IMR-90 (cell line): ENCODE measurements at regions not wholly inside any gene's neighbourhood (a gene's known extent, or its start where the extent isn't known, plus 50 kb on each side); places are given as distances from the start of the nearest gene placed in this dataset.

Source experiments
- ATAC-seq: fragments of 200-7000 bp; cut with Tn5 transposase; 2 replicates; pipeline ENCODE4 v1.9.1; 2020; ENCODE audit warnings: low read depth, mild to moderate bottlenecking, moderate library complexity
- BruUV-seq: library from RNA; stranded (reverse); fragments of 400-500 nt; replicated peaks from 2 replicates; lab custom pipeline; 2021; lab: Mats Ljungman, UMichigan
- CTCF ChIA-PET: fragments of 300-600 bp; formaldehyde crosslinking; extraction: SDS; loops from one replicate; lab custom pipeline; 2021; ENCODE audit warnings: antibody characterized with exemption; lab: Yijun Ruan, JAX
- POLR2A ChIA-PET: fragments of 300-600 bp; sonication (Branson Sonifier 250); formaldehyde crosslinking; loops from one replicate; lab custom pipeline; 2022; ENCODE audit warnings: antibody characterized with exemption; ENCODE audit not compliant: unreplicated experiment; lab: Charles Lee
- DNase-seq: peaks from one replicate; pipeline ENCODE4 v3.0.0; 2013
- H2AFZ ChIP-seq: replicated peaks from 2 replicates; pipeline ENCODE3; 2013; ENCODE audit warnings: low read length, mild to moderate bottlenecking; ENCODE audit not compliant: poor library complexity
- H2AK5ac ChIP-seq: 2 replicates; pipeline ENCODE4 v1.6.1; 2013; ENCODE audit warnings: low read depth, low read length, inconsistent platforms
- H2AK9ac ChIP-seq: replicated peaks from 2 replicates; pipeline ENCODE3; 2013; ENCODE audit warnings: mild to moderate bottlenecking, low read depth, low read length, moderate library complexity; ENCODE audit not compliant: poor library complexity
- H2BK120ac ChIP-seq: 2 replicates; pipeline ENCODE4 v1.6.1; 2013; ENCODE audit warnings: low read depth, low read length, inconsistent platforms
- H2BK15ac ChIP-seq: 3 replicates; pipeline ENCODE4 v1.6.1; 2013; ENCODE audit warnings: low read depth, low read length, inconsistent platforms
- H2BK20ac ChIP-seq: 2 replicates; pipeline ENCODE4 v1.6.1; 2013; ENCODE audit warnings: low read depth, mild to moderate bottlenecking, inconsistent platforms, low read length, moderate library complexity
- H2BK5ac ChIP-seq: 2 replicates; pipeline ENCODE4 v1.6.1; 2013; ENCODE audit warnings: mild to moderate bottlenecking, low read depth, low read length, inconsistent platforms; ENCODE audit not compliant: poor library complexity, severe bottlenecking
- H3K14ac ChIP-seq: replicated peaks from 2 replicates; pipeline ENCODE4 v1.6.1; 2013; ENCODE audit warnings: low read depth, low read length, inconsistent platforms
- H3K18ac ChIP-seq: 2 replicates; pipeline ENCODE4 v1.6.1; 2013; ENCODE audit warnings: low read depth, low read length, control low read depth
- H3K23ac ChIP-seq: 2 replicates; pipeline ENCODE4 v1.6.1; 2013; ENCODE audit warnings: low read depth, low read length, inconsistent platforms
- H3K27ac ChIP-seq: 2 replicates; pipeline ENCODE4 v1.5.1; 2013; ENCODE audit warnings: mild to moderate bottlenecking, control low read depth, low read length; ENCODE audit not compliant: insufficient read depth
- H3K27me3 ChIP-seq: 2 replicates; pipeline ENCODE4 v1.6.1; 2013; ENCODE audit warnings: low read length; ENCODE audit not compliant: control insufficient read depth, insufficient read depth
- H3K36me3 ChIP-seq: 2 replicates; pipeline ENCODE4 v1.6.1; 2013; ENCODE audit warnings: low read length, mixed read lengths; ENCODE audit not compliant: control insufficient read depth, insufficient read depth
- H3K4ac ChIP-seq: 2 replicates; pipeline ENCODE4 v1.6.1; 2013; ENCODE audit warnings: low read depth, low read length, inconsistent platforms
- H3K4me1 ChIP-seq: 2 replicates; pipeline ENCODE4 v1.6.1; 2013; ENCODE audit warnings: low read length, mixed read lengths; ENCODE audit not compliant: control insufficient read depth, insufficient read depth
- H3K4me2 ChIP-seq: 2 replicates; pipeline ENCODE4 v1.6.1; 2013; ENCODE audit warnings: low read depth, mild to moderate bottlenecking, control low read depth, low read length, moderate library complexity
- H3K4me3 ChIP-seq: 2 replicates; pipeline ENCODE4 v1.5.1; 2013; ENCODE audit warnings: low read depth, mild to moderate bottlenecking, control low read depth, low read length, moderate library complexity; ENCODE audit not compliant: insufficient read depth
- H3K56ac ChIP-seq: 2 replicates; pipeline ENCODE4 v1.6.1; 2013; ENCODE audit warnings: low read length, inconsistent platforms; ENCODE audit not compliant: insufficient read depth; ENCODE audit errors: extremely low read depth
- H3K79me1 ChIP-seq, 2 experiments: 2 replicates each; pipeline ENCODE4 v1.6.1; 2013; ENCODE audit warnings: low read length in 2 of 2, inconsistent platforms in 1 of 2, low read depth in 1 of 2
- H3K9ac ChIP-seq: 2 replicates; pipeline ENCODE4 v1.6.1; 2013; ENCODE audit warnings: low read depth, low read length, control low read depth
- H3K9me1 ChIP-seq: 2 replicates; pipeline ENCODE4 v1.6.1; 2013; ENCODE audit warnings: low read length, inconsistent platforms; ENCODE audit not compliant: insufficient read depth
- H3K9me3 ChIP-seq: 2 replicates; pipeline ENCODE4 v1.6.1; 2013; ENCODE audit warnings: low read length; ENCODE audit not compliant: control insufficient read depth, insufficient read depth
- H4K20me1 ChIP-seq: 2 replicates; pipeline ENCODE4 v1.6.1; 2013; ENCODE audit warnings: low read length, inconsistent platforms; ENCODE audit not compliant: insufficient read depth
- H4K5ac ChIP-seq: 2 replicates; pipeline ENCODE4 v1.6.1; 2013; ENCODE audit warnings: mild to moderate bottlenecking, low read depth, low read length, control low read depth
- H4K8ac ChIP-seq, 2 experiments: 2 replicates each; pipeline ENCODE4 v1.6.1; 2013; ENCODE audit warnings: low read depth in 2 of 2, low read length in 2 of 2, control low read depth in 1 of 2, inconsistent platforms in 1 of 2
- H4K91ac ChIP-seq: 2 replicates; pipeline ENCODE4 v1.6.1; 2013; ENCODE audit warnings: low read depth, low read length, inconsistent platforms; ENCODE audit not compliant: insufficient read depth
- BHLHE40 ChIP-seq: fragments of 150-350 bp; IDR thresholded peaks from 2 replicates; pipeline ENCODE4 v1.6.1; 2016; ENCODE audit warnings: mild to moderate bottlenecking, low read depth, low read length
- CEBPB ChIP-seq: IDR thresholded peaks from 2 replicates; pipeline ENCODE4 v1.6.1; 2012; ENCODE audit warnings: low read depth, low read length, improper control_type of control experiment
- FOS ChIP-seq: fragments of 150-350 bp; IDR thresholded peaks from 2 replicates; pipeline ENCODE4 v1.6.1; 2016; ENCODE audit warnings: low read depth, low read length
- MAFK ChIP-seq: IDR thresholded peaks from 2 replicates; pipeline ENCODE4 v1.6.1; 2012; ENCODE audit warnings: low read depth, low read length, improper control_type of control experiment
- MAZ ChIP-seq: IDR thresholded peaks from 2 replicates; pipeline ENCODE4 v1.6.1; 2012; ENCODE audit warnings: low read depth, mild to moderate bottlenecking, low read length, improper control_type of control experiment, moderate library complexity, borderline replicate concordance
- NFE2L2 ChIP-seq: fragments of 150-350 bp; IDR thresholded peaks from 2 replicates; pipeline ENCODE4 v1.6.1; 2016; ENCODE audit warnings: low read depth, mild to moderate bottlenecking, low read length
- POLR2A ChIP-seq: IDR thresholded peaks from 2 replicates; pipeline ENCODE4 v1.6.1; 2012; ENCODE audit warnings: mild to moderate bottlenecking, low read depth, low read length
- RAD21 ChIP-seq: IDR thresholded peaks from 2 replicates; pipeline ENCODE4 v1.6.1; 2012; ENCODE audit warnings: low read length, improper control_type of control experiment
- RCOR1 ChIP-seq: IDR thresholded peaks from 2 replicates; pipeline ENCODE4 v1.6.1; 2012; ENCODE audit warnings: mild to moderate bottlenecking, low read length, improper control_type of control experiment; ENCODE audit not compliant: insufficient replicate concordance
- RFX5 ChIP-seq: IDR thresholded peaks from 2 replicates; pipeline ENCODE4 v1.8.0; 2012; ENCODE audit warnings: low read depth, mild to moderate bottlenecking, low read length, moderate library complexity
- SMC3 ChIP-seq: fragments of 150-350 bp; IDR thresholded peaks from 2 replicates; pipeline ENCODE4 v1.6.1; 2016; ENCODE audit warnings: low read depth, mild to moderate bottlenecking, antibody characterized with exemption, low read length, moderate library complexity
- WGBS, 2 experiments: methylation state at CpG; one replicate each; pipeline versions ENCODE4 v1.1.5 to v1.1.7; 2013; ENCODE audit warnings: missing lambda C conversion rate in 2 of 2; ENCODE audit not compliant: insufficient read length in 1 of 2; ENCODE audit errors: extremely low coverage in 2 of 2; 5-methylcytosine and 5-hydroxymethylcytosine counted together
- dilution Hi-C: fragments of 300-500 bp; cut with HindIII; formaldehyde crosslinking; loops from one replicate; pipeline ENCODE4 v1.14.3; 2018; ENCODE audit warnings: low sequenced_read_pairs; ENCODE audit not compliant: unreplicated experiment
- in situ Hi-C: fragments of 300-500 bp; cut with MboI; formaldehyde crosslinking; loops from 3 replicates; pipeline ENCODE4 v1.14.3; 2019; ENCODE audit warnings: low sequenced_read_pairs, inconsistent platforms, mixed read lengths
- intact Hi-C: fragments of 100-400 bp; cut with micrococcal nuclease; formaldehyde crosslinking; loops from 2 replicates; pipeline ENCODE4 v1.10.0; 2022
- TF ChIP-seq, protein P1 (sequence below): fragments of 150-350 bp; IDR thresholded peaks from 2 replicates; pipeline ENCODE4 v1.6.1; 2017; ENCODE audit warnings: mild to moderate bottlenecking, antibody characterized with exemption, low read length, low read depth
- TF ChIP-seq, protein P2 (sequence below): fragments of 150-350 bp; IDR thresholded peaks from 2 replicates; pipeline ENCODE4 v1.6.1; 2016; ENCODE audit warnings: low read depth, mild to moderate bottlenecking, low read length, moderate library complexity, borderline replicate concordance
- TF ChIP-seq, protein P3 (sequence below): conservative IDR thresholded peaks from 2 replicates; pipeline ENCODE4 v1.5.1; 2012; ENCODE audit warnings: mild to moderate bottlenecking, low read depth, low read length, improper control_type of control experiment

DNA sequence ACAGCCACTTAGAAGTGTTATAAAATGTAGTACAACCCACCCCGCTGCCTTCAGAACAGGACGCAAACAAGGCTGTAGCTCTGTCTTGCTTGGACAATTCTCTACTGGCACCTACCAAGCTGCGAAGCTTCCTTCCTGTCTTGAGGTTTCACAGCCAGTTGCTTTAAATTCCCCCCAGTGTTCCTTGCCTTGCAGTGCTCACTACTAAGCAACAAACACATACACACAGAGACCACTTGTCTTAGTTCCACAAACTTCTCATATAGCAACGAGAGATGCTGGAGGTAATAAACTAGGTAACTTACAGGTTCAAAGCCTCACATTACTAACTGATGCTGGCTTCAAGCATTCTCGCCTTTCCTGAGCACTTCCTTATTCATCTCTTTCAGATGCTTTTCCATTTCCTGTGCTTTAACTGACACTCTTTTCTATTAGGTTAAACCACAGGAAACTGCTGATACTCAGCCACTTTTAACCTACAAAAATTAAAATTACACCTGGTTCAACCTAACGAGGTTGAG lies 91.5 kb upstream of the PTGDR start:
- H3K4me2 ChIP-seq: no peak overlapping the region
- in situ Hi-C loops (no loop called here), dilution Hi-C loops (no loop called here), intact Hi-C loops (no loop called here)
- H3K56ac ChIP-seq: no peak overlapping the region
- H4K8ac ChIP-seq: no peak overlapping the region
- DNase-seq (no peak), ATAC-seq (no peak)
- no TSS peak for BruUV-seq
- no peak overlapping the region for H2BK5ac ChIP-seq
- WGBS, 2 experiments: 70% methylated on average over 3 of the region's 6 CpGs; no CpG with 5 or more reads in 1 of the 2 experiments
- no peaks in the 10 kb centered on the region for H4K20me1 ChIP-seq
- no peak overlapping the region for H2BK120ac ChIP-seq
- no peaks in the 10 kb centered on the region for H3K4me1 ChIP-seq
- H3K14ac ChIP-seq: no peak overlapping the region
- H3K9ac ChIP-seq: no peak overlapping the region
- H3K79me1 ChIP-seq: no peaks in the 10 kb centered on the region
- H3K27me3 ChIP-seq: peaks cover 11% of the 10 kb centered on the region
- H4K5ac ChIP-seq: no peak overlapping the region
- no peak overlapping the region for H3K18ac ChIP-seq
- H3K4ac ChIP-seq: no peak overlapping the region
- ChIA-PET CTCF (no interaction called here), POLR2A (no interaction called here)
- H3K36me3 ChIP-seq: no peaks in the 10 kb centered on the region
- no peak overlapping the region for H2AFZ ChIP-seq
- H2AK9ac ChIP-seq: no peak overlapping the region
- no peak overlapping the region for H2AK5ac ChIP-seq
- TF ChIP-seq, protein P1, sequence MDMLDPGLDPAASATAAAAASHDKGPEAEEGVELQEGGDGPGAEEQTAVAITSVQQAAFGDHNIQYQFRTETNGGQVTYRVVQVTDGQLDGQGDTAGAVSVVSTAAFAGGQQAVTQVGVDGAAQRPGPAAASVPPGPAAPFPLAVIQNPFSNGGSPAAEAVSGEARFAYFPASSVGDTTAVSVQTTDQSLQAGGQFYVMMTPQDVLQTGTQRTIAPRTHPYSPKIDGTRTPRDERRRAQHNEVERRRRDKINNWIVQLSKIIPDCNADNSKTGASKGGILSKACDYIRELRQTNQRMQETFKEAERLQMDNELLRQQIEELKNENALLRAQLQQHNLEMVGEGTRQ: no peak
- TF ChIP-seq NFE2L2: no peak
- no peak for TF ChIP-seq RCOR1
- no peak for TF ChIP-seq RFX5
- TF ChIP-seq, protein P2, sequence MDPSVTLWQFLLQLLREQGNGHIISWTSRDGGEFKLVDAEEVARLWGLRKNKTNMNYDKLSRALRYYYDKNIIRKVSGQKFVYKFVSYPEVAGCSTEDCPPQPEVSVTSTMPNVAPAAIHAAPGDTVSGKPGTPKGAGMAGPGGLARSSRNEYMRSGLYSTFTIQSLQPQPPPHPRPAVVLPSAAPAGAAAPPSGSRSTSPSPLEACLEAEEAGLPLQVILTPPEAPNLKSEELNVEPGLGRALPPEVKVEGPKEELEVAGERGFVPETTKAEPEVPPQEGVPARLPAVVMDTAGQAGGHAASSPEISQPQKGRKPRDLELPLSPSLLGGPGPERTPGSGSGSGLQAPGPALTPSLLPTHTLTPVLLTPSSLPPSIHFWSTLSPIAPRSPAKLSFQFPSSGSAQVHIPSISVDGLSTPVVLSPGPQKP: no peak
- TF ChIP-seq POLR2A: no peak
- TF ChIP-seq MAZ: no peak
- TF ChIP-seq BHLHE40: no peak
- TF ChIP-seq RAD21: no peak
- no peak for TF ChIP-seq SMC3
- no peak for TF ChIP-seq FOS
- TF ChIP-seq MAFK: no peak
- no peak for TF ChIP-seq CEBPB
- TF ChIP-seq, protein P3, sequence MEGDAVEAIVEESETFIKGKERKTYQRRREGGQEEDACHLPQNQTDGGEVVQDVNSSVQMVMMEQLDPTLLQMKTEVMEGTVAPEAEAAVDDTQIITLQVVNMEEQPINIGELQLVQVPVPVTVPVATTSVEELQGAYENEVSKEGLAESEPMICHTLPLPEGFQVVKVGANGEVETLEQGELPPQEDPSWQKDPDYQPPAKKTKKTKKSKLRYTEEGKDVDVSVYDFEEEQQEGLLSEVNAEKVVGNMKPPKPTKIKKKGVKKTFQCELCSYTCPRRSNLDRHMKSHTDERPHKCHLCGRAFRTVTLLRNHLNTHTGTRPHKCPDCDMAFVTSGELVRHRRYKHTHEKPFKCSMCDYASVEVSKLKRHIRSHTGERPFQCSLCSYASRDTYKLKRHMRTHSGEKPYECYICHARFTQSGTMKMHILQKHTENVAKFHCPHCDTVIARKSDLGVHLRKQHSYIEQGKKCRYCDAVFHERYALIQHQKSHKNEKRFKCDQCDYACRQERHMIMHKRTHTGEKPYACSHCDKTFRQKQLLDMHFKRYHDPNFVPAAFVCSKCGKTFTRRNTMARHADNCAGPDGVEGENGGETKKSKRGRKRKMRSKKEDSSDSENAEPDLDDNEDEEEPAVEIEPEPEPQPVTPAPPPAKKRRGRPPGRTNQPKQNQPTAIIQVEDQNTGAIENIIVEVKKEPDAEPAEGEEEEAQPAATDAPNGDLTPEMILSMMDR: no peak
- H3K4me3 ChIP-seq: no peak overlapping the region
- H3K23ac ChIP-seq: no peak overlapping the region
- no peak overlapping the region for H3K27ac ChIP-seq
- no peak overlapping the region for H2BK20ac ChIP-seq
- no peak overlapping the region for H2BK15ac ChIP-seq
- H4K91ac ChIP-seq: no peak overlapping the region
- no peaks in the 10 kb centered on the region for H3K9me1 ChIP-seq
- peaks cover 9% of the 10 kb centered on the region for H3K9me3 ChIP-seq
